Transverse colon (tissue), 4 donors: ENCODE measurements at regions not wholly inside any gene's neighbourhood (a gene's known extent, or its start where the extent isn't known, plus 50 kb on each side); places are given as distances from the start of the nearest gene placed in this dataset.

Experiments used
- DNase-seq: peaks from one replicate; pipeline ENCODE4 v3.0.0-alpha.2; 2019
- H3K27ac ChIP-seq, 4 donors: fragments of 200-600 bp; sonication (generic); 2 replicates each; pipeline ENCODE4 v1.5.1; 2016 to 2018; ENCODE audit warnings: inconsistent platforms in 4 of 4
- H3K27me3 ChIP-seq: fragments of 200-600 bp; sonication (generic); 2 replicates; pipeline ENCODE4 v1.5.1; 2017; ENCODE audit warnings: inconsistent platforms
- H3K36me3 ChIP-seq, 4 donors: fragments of 200-600 bp; sonication (generic); 2 replicates each; pipeline ENCODE4 v1.5.1; 2017 to 2019; ENCODE audit warnings: inconsistent platforms in 4 of 4
- H3K4me1 ChIP-seq, 4 donors: fragments of 200-600 bp; sonication (generic); 2 replicates each; pipeline ENCODE4 v1.5.1; 2017 to 2020; ENCODE audit warnings: inconsistent platforms in 4 of 4
- H3K4me3 ChIP-seq, 4 donors: fragments of 200-600 bp; sonication (generic); 1 replicate in 1 of 4; 2 replicates in 3 of 4; pipeline versions ENCODE4 v1.5.1 to v1.6.1; 2017 to 2019; ENCODE audit warnings: inconsistent platforms in 4 of 4
- H3K9me3 ChIP-seq, 2 donors: fragments of 200-600 bp; sonication (generic); 2 replicates each; pipeline ENCODE4 v1.5.1; 2017 to 2019; ENCODE audit warnings: inconsistent platforms in 2 of 2
- EP300 ChIP-seq: sonication (generic); formaldehyde crosslinking; IDR thresholded peaks from one replicate; pipeline ENCODE4 v1.6.1; 2017; ENCODE audit warnings: antibody characterized with exemption, low read depth
- POLR2A ChIP-seq: fragments of 450-650 bp; IDR thresholded peaks from one replicate; pipeline ENCODE4 v1.6.1; 2016; ENCODE audit warnings: antibody characterized with exemption, mild to moderate bottlenecking, moderate library complexity
- POLR2AphosphoS5 ChIP-seq, 3 donors: sonication (generic); formaldehyde crosslinking; IDR thresholded peaks; one replicate each; pipeline ENCODE4 v1.6.1; 2016; ENCODE audit warnings: antibody characterized with exemption in 3 of 3
- WGBS, 2 donors: methylation state at CpG; one replicate each; pipeline ENCODE4 v1.1.5; 2018; ENCODE audit warnings: low coverage in 1 of 2; 5-methylcytosine and 5-hydroxymethylcytosine counted together
- in situ Hi-C, 4 donors: fragments of 200-750 bp; cut with MboI; loops; one replicate each; pipeline versions ENCODE4 v1.15.0 to v1.15.1; 2017; ENCODE audit warnings: low sequenced_read_pairs in 3 of 4, low pct_ligation_motif_present in 1 of 4, low pct_unique_long_range_greater_than_20kb in 1 of 4
- intact Hi-C: fragments of 100-400 bp; cut with DNase I; formaldehyde crosslinking; loops from one replicate; pipeline ENCODE4 v1.15.1; 2023; ENCODE audit warnings: low total_unique reads
- TF ChIP-seq, protein P1 (sequence below), 5 experiments: fragments of 200-600 bp in 3 of 5; fragments of 450-650 bp in 2 of 5; sonication (generic) in 3 of 5; IDR thresholded peaks; 1 replicate in 2 of 5; 2 replicates in 3 of 5; pipeline ENCODE4 v1.5.1; 2016 to 2017; ENCODE audit warnings: antibody characterized with exemption in 5 of 5, inconsistent platforms in 3 of 5, mild to moderate bottlenecking in 2 of 5, moderate library complexity in 1 of 5

DNA sequence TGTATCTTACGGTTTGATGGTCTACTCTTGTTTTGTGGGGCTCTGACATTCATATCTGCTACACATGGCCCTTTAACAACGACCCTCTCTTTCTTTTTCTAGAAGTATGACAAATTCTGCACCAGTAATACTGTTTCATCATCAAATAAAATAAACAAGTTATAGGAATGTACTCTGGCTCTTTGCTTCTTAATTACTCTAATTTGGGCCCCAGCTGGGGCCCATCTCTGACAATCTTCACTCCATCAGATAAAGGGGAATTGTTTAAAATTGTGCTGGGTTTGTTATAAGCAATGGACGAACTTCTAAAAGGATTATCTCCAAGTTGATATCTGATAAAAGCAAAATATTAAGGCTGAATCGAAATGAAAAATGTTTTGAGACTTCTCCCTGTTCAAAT is 343.6 kb upstream of the JAG1 start:
- 60 to 68% methylated on average over 4 of the region's 4 CpGs for WGBS, 2 donors
- intact Hi-C loops: no loop called here
- no peak for DNase-seq
- Histone ChIP-seq H3K9me3 (no peaks in the 10 kb centered on the region), H3K4me1 (no peaks in the 10 kb centered on the region), H3K27me3 (no peaks in the 10 kb centered on the region), H3K27ac (no peak overlapping the region), H3K36me3 (no peaks in the 10 kb centered on the region), H3K4me3 (no peak overlapping the region)
- in situ Hi-C loops: no loop called here
- TF ChIP-seq POLR2A (no peak), EP300 (no peak), POLR2AphosphoS5 (IDR thresholded peaks at IDR 0.05) (no peak)
- TF ChIP-seq, protein P1, sequence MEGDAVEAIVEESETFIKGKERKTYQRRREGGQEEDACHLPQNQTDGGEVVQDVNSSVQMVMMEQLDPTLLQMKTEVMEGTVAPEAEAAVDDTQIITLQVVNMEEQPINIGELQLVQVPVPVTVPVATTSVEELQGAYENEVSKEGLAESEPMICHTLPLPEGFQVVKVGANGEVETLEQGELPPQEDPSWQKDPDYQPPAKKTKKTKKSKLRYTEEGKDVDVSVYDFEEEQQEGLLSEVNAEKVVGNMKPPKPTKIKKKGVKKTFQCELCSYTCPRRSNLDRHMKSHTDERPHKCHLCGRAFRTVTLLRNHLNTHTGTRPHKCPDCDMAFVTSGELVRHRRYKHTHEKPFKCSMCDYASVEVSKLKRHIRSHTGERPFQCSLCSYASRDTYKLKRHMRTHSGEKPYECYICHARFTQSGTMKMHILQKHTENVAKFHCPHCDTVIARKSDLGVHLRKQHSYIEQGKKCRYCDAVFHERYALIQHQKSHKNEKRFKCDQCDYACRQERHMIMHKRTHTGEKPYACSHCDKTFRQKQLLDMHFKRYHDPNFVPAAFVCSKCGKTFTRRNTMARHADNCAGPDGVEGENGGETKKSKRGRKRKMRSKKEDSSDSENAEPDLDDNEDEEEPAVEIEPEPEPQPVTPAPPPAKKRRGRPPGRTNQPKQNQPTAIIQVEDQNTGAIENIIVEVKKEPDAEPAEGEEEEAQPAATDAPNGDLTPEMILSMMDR (IDR thresholded peaks at IDR 0.05): no peak

DNA sequence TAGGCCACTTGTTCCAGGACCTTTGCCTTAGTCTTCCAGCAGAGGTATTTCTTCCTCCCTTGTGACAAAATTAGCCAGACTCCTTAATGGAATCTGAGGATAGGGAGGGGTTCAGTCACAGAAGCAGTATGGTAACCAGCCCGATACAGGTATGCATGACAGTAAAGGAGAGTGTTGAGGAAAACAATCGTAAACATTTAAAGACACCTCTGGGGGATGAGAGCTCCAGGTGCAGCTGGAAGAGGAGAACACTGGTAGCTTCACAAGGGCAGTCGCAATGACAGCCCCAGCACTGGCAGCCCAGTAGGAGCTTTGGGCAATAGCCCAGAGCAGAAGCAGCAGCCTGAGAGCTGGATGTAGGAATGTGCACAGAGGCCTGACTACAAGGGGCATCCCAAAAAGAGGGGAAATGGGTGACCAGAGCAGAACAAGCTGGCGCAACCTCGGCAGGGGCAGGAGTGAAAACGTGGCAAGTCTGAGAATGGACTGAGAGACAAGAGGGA is 344.9 kb upstream of the JAG1 start:
- no peak for TF ChIP-seq POLR2A
- Histone ChIP-seq H3K9me3 (no peaks in the 10 kb centered on the region), H3K27ac (no peak overlapping the region), H3K27me3 (no peaks in the 10 kb centered on the region), H3K36me3 (no peaks in the 10 kb centered on the region), H3K4me3 (no peak overlapping the region), H3K4me1 (no peaks in the 10 kb centered on the region)
- no peak for DNase-seq
- intact Hi-C loops (no loop called here), in situ Hi-C loops (no loop called here)
- 88 to 90% methylated on average over 3 to 6 of the region's 6 CpGs for WGBS, 2 donors

DNA sequence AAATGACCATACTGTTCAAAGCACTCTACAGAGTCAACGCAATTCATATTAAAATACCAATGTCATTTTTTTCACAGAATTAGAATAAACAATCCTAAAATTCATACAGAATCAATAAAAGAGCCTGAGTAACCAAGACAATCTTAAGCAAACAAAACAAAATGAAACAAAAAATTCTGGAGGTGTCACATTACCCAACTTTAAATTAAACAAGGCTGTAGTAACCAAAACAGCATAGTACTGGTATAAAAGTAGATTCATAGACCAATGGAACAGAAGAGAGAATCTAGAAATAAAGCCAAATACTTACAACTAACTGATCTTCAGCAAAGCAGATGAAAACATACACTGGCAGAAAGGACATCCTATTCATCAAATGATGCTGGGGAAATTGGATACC is 346.9 kb upstream of the JAG1 start:
- in situ Hi-C loops (no loop called here), intact Hi-C loops (loop anchor here (5.0 kb wide), 1 partner anchor 1872 kb away; no protein-coding TSS in a partner anchor)
- Histone ChIP-seq H3K36me3 (no peaks in the 10 kb centered on the region), H3K4me3 (no peak overlapping the region), H3K9me3 (no peaks in the 10 kb centered on the region), H3K27me3 (no peaks in the 10 kb centered on the region), H3K4me1 (no peaks in the 10 kb centered on the region), H3K27ac (no peak overlapping the region)
- no peak for DNase-seq
- TF ChIP-seq POLR2A: no peak
- TF ChIP-seq, protein P1 (IDR thresholded peaks at IDR 0.05): no peak
- TF ChIP-seq EP300: no peak
- TF ChIP-seq POLR2AphosphoS5 (IDR thresholded peaks at IDR 0.05): no peak
- 82 to 100% methylated on average over 1 of the region's 1 CpG for WGBS, 2 donors

DNA sequence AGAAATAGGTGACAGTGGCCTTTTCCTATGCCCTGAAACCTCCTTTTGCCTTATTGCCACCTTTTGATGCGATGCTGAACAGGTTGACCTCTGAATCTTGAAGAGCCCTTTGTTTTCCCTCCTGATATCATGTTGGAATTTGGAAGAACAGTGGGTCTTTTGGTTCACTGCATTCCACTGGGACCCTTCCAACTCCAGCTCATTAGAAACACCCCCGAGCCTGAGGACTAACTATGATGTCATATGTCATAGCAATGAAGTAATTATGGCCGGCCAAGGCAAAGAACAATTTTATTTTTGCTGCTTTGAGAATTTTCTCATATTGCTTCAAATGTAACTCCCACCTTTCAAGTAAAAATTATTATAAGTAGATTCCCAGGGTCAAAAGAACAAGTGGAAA is 353.4 kb upstream of the JAG1 start:
- H3K27me3 ChIP-seq: no peaks in the 10 kb centered on the region
- no peaks in the 10 kb centered on the region for H3K9me3 ChIP-seq
- in situ Hi-C loops: no loop called here
- H3K27ac ChIP-seq: no peak overlapping the region
- WGBS, 2 donors: 87 to 100% methylated on average over 3 of the region's 3 CpGs
- H3K4me3 ChIP-seq: no peak overlapping the region
- no peaks in the 10 kb centered on the region for H3K36me3 ChIP-seq
- intact Hi-C loops: no loop called here
- no peak for DNase-seq
- H3K4me1 ChIP-seq: no peaks in the 10 kb centered on the region
- no peak for TF ChIP-seq POLR2AphosphoS5 (IDR thresholded peaks at IDR 0.05)
- TF ChIP-seq, protein P1 (IDR thresholded peaks at IDR 0.05): no peak
- no peak for TF ChIP-seq EP300

DNA sequence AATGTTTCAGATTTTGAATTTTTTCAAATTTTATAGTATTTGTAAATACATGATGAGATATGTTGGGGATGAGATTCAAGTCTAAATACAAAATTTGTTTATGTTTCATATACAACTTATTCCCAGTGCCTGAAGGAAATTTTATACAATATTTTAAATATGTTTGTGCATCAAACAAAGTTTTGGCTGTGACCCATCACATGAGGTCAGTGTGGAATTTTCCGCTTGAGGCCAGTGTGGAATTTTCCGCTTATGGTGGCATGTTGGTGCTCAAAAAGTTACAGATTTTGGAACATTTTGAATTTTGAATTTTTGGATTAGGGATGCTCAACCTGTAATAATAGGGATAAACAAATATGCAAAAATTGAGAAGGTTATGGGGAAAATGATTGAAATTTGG is 356.6 kb upstream of the JAG1 start:
- in situ Hi-C loops: no loop called here

More for the DNA sequence above, 356.6 kb upstream of the JAG1 start:
- TF ChIP-seq, protein P1 (IDR thresholded peaks at IDR 0.05): no peak
- no peak for TF ChIP-seq EP300
- TF ChIP-seq POLR2A: no peak
- TF ChIP-seq POLR2AphosphoS5 (IDR thresholded peaks at IDR 0.05): no peak
- Histone ChIP-seq H3K4me3 (no peak overlapping the region), H3K4me1 (no peaks in the 10 kb centered on the region), H3K27ac (no peak overlapping the region), H3K27me3 (no peaks in the 10 kb centered on the region), H3K9me3 (no peaks in the 10 kb centered on the region), H3K36me3 (no peaks in the 10 kb centered on the region)
- intact Hi-C loops: no loop called here
- WGBS, 2 donors: 91 to 97% methylated on average over 2 of the region's 2 CpGs
- DNase-seq: no peak
